Liver (tissue), 8 donors: ENCODE measurements at regions not wholly inside any gene's neighbourhood (a gene's known extent, or its start where the extent isn't known, plus 50 kb on each side); places are given as distances from the start of the nearest gene placed in this dataset.

Experiments used
- DNase-seq: peaks from one replicate; pipeline ENCODE4 v3.0.0-alpha.2; 2017; ENCODE audit warnings: low spot score
- H3K27ac ChIP-seq, 2 donors: one replicate each; pipeline ENCODE4 v1.7.0; 2013; ENCODE audit warnings: inconsistent platforms in 2 of 2, low read length in 2 of 2, control low read depth in 1 of 2, low read depth in 1 of 2, mild to moderate bottlenecking in 1 of 2
- H3K27me3 ChIP-seq, 4 donors: one replicate each; pipeline versions ENCODE4 v1.6.1 to v1.7.0; 2013; ENCODE audit warnings: low read length in 3 of 4, inconsistent platforms in 1 of 4, mild to moderate bottlenecking in 1 of 4, moderate library complexity in 1 of 4; ENCODE audit not compliant: control insufficient read depth in 4 of 4, insufficient read depth in 4 of 4
- H3K36me3 ChIP-seq, 4 donors: one replicate each; pipeline versions ENCODE4 v1.6.1 to v1.7.0; 2013; ENCODE audit warnings: low read length in 3 of 4, mild to moderate bottlenecking in 3 of 4, low read depth in 1 of 4, moderate library complexity in 1 of 4; ENCODE audit not compliant: control insufficient read depth in 4 of 4, insufficient read depth in 3 of 4
- H3K4me1 ChIP-seq, 4 donors: one replicate each; pipeline versions ENCODE4 v1.6.1 to v1.7.0; 2013; ENCODE audit warnings: low read length in 3 of 4, mild to moderate bottlenecking in 3 of 4, moderate library complexity in 1 of 4; ENCODE audit not compliant: control insufficient read depth in 4 of 4, insufficient read depth in 4 of 4
- H3K4me3 ChIP-seq, 3 donors: one replicate each; pipeline versions ENCODE4 v1.6.1 to v1.7.0; 2013; ENCODE audit warnings: low read length in 3 of 3, control low read depth in 1 of 3, low read depth in 1 of 3, mild to moderate bottlenecking in 1 of 3
- H3K9ac ChIP-seq, 2 donors: one replicate each; pipeline ENCODE4 v1.7.0; 2013; ENCODE audit warnings: low read length in 2 of 2, mild to moderate bottlenecking in 2 of 2, moderate library complexity in 2 of 2, control low read depth in 1 of 2, low read depth in 1 of 2
- H3K9me3 ChIP-seq, 4 donors: one replicate each; pipeline versions ENCODE4 v1.6.1 to v1.7.0; 2013; ENCODE audit warnings: low read length in 3 of 4; ENCODE audit not compliant: control insufficient read depth in 4 of 4
- ATF3 ChIP-seq: IDR thresholded peaks from 2 replicates; pipeline ENCODE4 v1.6.1; 2016; ENCODE audit warnings: antibody characterized with exemption
- CTCF ChIP-seq: fragments of 150-350 bp; IDR thresholded peaks from 2 replicates; pipeline ENCODE4 v1.5.1; 2017; ENCODE audit warnings: improper control_type of control experiment, low read depth, low read length; ENCODE audit not compliant: missing input control
- FOXA2 ChIP-seq: IDR thresholded peaks from 2 replicates; pipeline ENCODE4 v1.6.1; 2016; ENCODE audit warnings: antibody characterized with exemption
- HNF4A ChIP-seq, 2 donors: conservative IDR thresholded peaks; 2 replicates each; pipeline ENCODE4 v1.6.1; 2016; ENCODE audit warnings: antibody characterized with exemption in 2 of 2, mild to moderate bottlenecking in 2 of 2
- MAX ChIP-seq: IDR thresholded peaks from 2 replicates; pipeline ENCODE4 v1.6.1; 2016; ENCODE audit warnings: antibody characterized with exemption
- RAD21 ChIP-seq, 2 donors: IDR thresholded peaks; 2 replicates each; pipeline ENCODE4 v1.6.1; 2016; ENCODE audit warnings: antibody characterized with exemption in 2 of 2, mild to moderate bottlenecking in 2 of 2
- RXRA ChIP-seq, 2 donors: IDR thresholded peaks; 2 replicates each; pipeline ENCODE4 v1.6.1; 2017 to 2018; ENCODE audit warnings: antibody characterized with exemption in 2 of 2, mild to moderate bottlenecking in 1 of 2
- SP1 ChIP-seq: IDR thresholded peaks from 2 replicates; pipeline ENCODE4 v1.6.1; 2018; ENCODE audit warnings: antibody characterized with exemption, mild to moderate bottlenecking
- YY1 ChIP-seq: IDR thresholded peaks from 2 replicates; pipeline ENCODE4 v1.6.1; 2016; ENCODE audit warnings: antibody characterized with exemption, mild to moderate bottlenecking
- ZBTB33 ChIP-seq: IDR thresholded peaks from 2 replicates; pipeline ENCODE4 v1.6.1; 2016; ENCODE audit warnings: antibody characterized with exemption
- WGBS: extraction: QIAGEN DNeasy Blood & Tissue Kit; methylation state at CpG from one replicate; pipeline ENCODE4 v1.1.7; 2013; 5-methylcytosine and 5-hydroxymethylcytosine counted together
- donor health status: healthy.
- donor health status: healthy.
- donor health status: healthy.
- donor health status: healthy.
- donor health status: healthy.

DNA sequence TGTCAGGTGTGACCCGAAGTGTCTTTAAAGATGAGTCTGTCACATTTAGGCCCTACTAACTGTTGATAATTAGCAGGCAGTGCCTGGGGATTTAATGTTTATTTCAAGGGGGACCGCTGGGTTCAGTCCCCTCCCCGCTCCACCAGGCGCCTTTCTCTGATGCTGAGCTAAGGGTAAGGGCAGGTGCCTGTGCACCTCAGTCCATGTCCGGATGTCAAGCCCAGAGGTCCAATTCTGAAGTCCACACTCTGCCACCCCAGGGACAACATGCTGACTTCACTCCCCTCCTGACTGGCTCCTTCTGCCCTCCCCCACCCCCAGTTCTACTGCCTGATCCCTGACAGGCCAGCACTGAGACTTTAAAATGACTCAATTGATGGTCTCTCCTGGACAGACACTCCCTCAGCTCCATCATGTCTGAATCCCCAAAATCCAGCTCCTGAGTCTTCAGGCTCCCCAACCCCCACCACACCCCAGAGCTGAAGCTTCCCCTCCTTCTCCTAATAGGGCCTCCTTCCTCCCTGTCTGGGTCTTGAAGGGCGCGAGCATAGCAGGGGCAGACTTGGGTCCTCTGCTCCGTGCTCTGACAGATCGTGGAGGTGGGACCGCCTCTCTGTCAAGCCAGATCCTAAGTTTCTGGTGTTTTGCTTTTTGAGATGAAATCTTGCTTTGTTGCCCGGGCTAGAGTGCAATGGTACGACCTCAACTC lies 49.8 kb upstream of the ANO1 start:
- TF ChIP-seq HNF4A (conservative IDR thresholded peaks at IDR 0.05), result peak; percentile 51 to 59
- TF ChIP-seq CTCF, result no peak
- TF ChIP-seq ATF3, result no peak
- TF ChIP-seq RAD21 (IDR thresholded peaks at IDR 0.05), result no peak
- TF ChIP-seq MAX, result no peak
- no peak for TF ChIP-seq ZBTB33
- no peak for TF ChIP-seq FOXA2
- TF ChIP-seq RXRA (IDR thresholded peaks at IDR 0.05), result peak in 1 of 2 donors; percentile 34
- TF ChIP-seq YY1, result no peak
- TF ChIP-seq SP1, result no peak
- Histone ChIP-seq H3K27ac (no peak overlapping the region), H3K9me3 (no peaks in the 10 kb centered on the region), H3K27me3 (no peaks in the 10 kb centered on the region), H3K4me1 (peaks cover 14 to 36% (median 22%) of the 10 kb centered on the region in 4 donors), H3K36me3 (peaks cover 0 to 3% (median 0%) of the 10 kb centered on the region in 4 donors), H3K4me3 (no peak overlapping the region), H3K9ac (no peak overlapping the region)
- DNase-seq, result no peak
- WGBS, result 80% methylated on average over 12 of the region's 12 CpGs
